ENCODE measurements at regions not wholly inside any gene's neighbourhood (a gene's known extent, or its start where the extent isn't known, plus 50 kb on each side); places are given as distances from the start of the nearest gene placed in this dataset.

DNA sequence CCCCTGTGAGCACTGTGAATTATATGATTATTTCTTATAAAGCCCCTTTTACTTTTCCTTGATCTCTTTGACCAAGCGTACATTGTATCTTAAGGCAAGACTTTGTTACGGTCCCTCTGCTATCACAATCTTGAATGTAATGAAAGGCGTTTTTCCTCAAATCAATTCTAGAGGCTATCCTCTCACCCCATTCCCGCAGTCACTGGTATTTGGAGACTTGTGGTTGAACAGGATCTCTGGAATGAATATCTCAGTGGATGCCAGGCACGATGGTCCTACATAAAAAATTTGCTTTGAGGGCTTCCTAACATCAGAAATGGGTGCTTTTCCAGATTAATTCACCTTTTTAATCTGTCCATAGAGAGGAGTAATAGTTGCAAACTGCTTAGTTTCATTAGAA is 151.4 kb upstream of the PAPPA start:
- no peak overlapping the region for H3K4me3 ChIP-seq (replicated peaks; ENCODE audit: low read depth, low read length)
- no peak for TF ChIP-seq CTCF (IDR thresholded peaks at IDR 0.05; ENCODE audit: low read depth, low read length, missing control alignments)
- DNase-seq (ENCODE audit: extremely low read depth, low read depth), result no peak

DNA sequence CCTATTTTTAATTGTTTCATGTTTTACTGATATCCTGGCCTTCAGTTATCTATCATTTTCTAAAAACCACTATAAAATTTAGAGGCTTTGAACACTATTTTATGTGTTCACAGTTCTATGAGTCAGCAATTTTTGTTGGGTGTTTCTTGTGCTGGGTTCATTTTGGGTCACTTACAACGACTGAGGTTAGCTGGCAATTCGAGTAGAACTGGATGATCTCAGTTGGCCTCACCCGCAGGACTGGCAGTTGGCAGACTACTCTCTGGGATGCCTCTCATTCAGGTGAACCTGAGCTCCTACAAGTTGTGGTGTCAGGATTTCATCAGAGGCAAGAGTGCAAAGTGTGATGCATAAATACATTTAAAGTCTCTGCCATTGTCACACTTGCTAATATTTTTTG is 151.0 kb upstream of the PAPPA start:
- no peak for TF ChIP-seq CTCF (IDR thresholded peaks at IDR 0.05; ENCODE audit: low read depth, low read length, missing control alignments)
- no peak for DNase-seq (ENCODE audit: extremely low read depth, low read depth)

GRCh38 chr9:116003397-116003796 is 150.2 kb upstream of the PAPPA start:
- no peak for DNase-seq (ENCODE audit: extremely low read depth, low read depth)
- no peak overlapping the region for H3K4me3 ChIP-seq (replicated peaks; ENCODE audit: low read depth, low read length)
- TF ChIP-seq CTCF (IDR thresholded peaks at IDR 0.05; ENCODE audit: low read depth, low read length, missing control alignments), result no peak

More for the DNA sequence above, 151.0 kb upstream of the PAPPA start:
- no peak overlapping the region for H3K4me3 ChIP-seq (replicated peaks; ENCODE audit: low read depth, low read length)

DNA sequence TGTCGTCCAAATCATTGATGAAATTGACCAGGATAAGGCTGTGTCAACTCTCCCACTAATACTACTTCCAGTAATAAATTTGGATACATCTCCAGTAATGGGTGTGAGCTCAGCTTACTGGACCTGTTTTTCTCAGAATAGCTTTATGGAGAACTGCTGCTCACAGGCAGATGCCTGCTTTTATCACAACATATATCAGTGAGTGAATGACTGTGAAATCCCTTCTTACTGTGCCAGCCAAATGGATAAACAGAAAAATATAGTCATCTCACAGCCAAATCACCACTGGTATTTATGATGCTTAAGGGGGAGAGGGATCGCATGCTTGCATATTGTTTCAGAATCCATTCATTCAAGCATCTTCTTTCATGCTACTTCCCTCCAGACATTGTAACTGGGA is 148.4 kb upstream of the PAPPA start:
- TF ChIP-seq CTCF (IDR thresholded peaks at IDR 0.05; ENCODE audit: low read depth, low read length, missing control alignments), result no peak
- DNase-seq (ENCODE audit: extremely low read depth, low read depth), result no peak
- no peak overlapping the region for H3K4me3 ChIP-seq (replicated peaks; ENCODE audit: low read depth, low read length)

- H3K4me3 ChIP-seq (replicated peaks; ENCODE audit: low read depth, low read length), result no peak overlapping the region
- no peak for DNase-seq (ENCODE audit: extremely low read depth, low read depth)
- TF ChIP-seq CTCF (IDR thresholded peaks at IDR 0.05; ENCODE audit: low read depth, low read length, missing control alignments), result no peak
Measured at GRCh38 chr9:116007824-116008223, 145.8 kb upstream of the PAPPA start.

DNA sequence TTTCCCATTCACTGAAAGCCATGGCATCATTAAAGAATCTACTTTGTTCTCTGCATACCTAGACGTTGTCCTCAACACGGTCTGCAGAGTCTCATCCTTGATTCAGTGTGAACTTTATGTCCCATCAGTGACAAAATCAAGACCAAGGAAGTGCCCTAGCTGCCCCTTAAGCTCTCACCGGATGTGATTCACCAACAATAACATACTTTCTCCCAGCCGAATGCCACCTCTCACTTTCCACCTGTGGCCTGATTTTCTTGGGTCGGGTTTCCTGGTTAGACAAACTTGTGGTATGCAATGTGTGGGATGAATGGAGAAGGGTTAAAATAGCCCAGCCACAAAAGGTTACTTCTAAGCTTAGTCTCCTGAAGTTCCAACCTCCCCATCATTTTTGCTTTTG is 145.3 kb upstream of the PAPPA start:
- no peak for TF ChIP-seq CTCF (IDR thresholded peaks at IDR 0.05; ENCODE audit: low read depth, low read length, missing control alignments)
- no peak overlapping the region for H3K4me3 ChIP-seq (replicated peaks; ENCODE audit: low read depth, low read length)
- no peak for DNase-seq (ENCODE audit: extremely low read depth, low read depth)

DNA sequence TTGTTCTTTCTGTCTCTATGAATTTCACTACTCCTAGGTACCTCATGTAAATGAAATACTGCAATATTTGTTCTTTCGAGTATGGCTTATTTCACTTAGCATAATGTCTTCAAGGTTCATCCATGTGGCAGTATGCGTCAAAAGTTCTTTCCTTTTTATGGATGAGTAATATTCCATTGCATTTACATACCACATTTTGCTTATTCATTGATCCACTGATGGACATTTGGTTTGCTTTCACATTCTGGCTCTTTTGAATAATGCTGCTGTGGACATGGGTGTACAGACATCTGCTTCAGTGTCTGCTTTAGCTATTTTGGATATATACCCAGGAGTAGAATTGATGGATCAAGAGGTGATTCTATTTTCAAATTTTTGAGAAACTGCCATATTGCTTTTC is 144.2 kb upstream of the PAPPA start:
- no peak overlapping the region for H3K4me3 ChIP-seq (replicated peaks; ENCODE audit: low read depth, low read length)
- no peak for DNase-seq (ENCODE audit: extremely low read depth, low read depth)
- TF ChIP-seq CTCF (IDR thresholded peaks at IDR 0.05; ENCODE audit: low read depth, low read length, missing control alignments), result no peak

Measured in HFF-Myc (cell line).